PC-9 (cell line): ENCODE measurements at regions not wholly inside any gene's neighbourhood (a gene's known extent, or its start where the extent isn't known, plus 50 kb on each side); places are given as distances from the start of the nearest gene placed in this dataset.

ENCODE experiments used
- CTCF ChIP-seq: fragments of 200-600 bp; sonication (generic); conservative IDR thresholded peaks from 2 replicates; pipeline ENCODE4 v1.6.1; 2017; ENCODE audit warnings: mixed run types, antibody characterized with exemption, mild to moderate bottlenecking, moderate library complexity
- EZH2 ChIP-seq: fragments of 200-600 bp; sonication (generic); IDR thresholded peaks from 2 replicates; pipeline ENCODE4 v1.8.0; 2017; ENCODE audit warnings: antibody characterized with exemption, low read depth

GRCh38 chr5:147145328-147145727 is 89.5 kb upstream of the STK32A start:
- TF ChIP-seq EZH2 (no peak), CTCF (no peak)
